MCF 10A (cell line): ENCODE measurements at regions not wholly inside any gene's neighbourhood (a gene's known extent, or its start where the extent isn't known, plus 50 kb on each side); places are given as distances from the start of the nearest gene placed in this dataset.

Experiments used
- BruUV-seq: library from RNA; stranded (reverse); fragments of 400-500 nt; replicated peaks from 2 replicates; lab custom pipeline; 2021; lab: Mats Ljungman, UMichigan
- CTCF ChIA-PET: fragments of 300-600 bp; sonication (Branson Sonifier 250); formaldehyde crosslinking; extraction: SDS; loops from one replicate; lab custom pipeline; 2021; ENCODE audit warnings: antibody characterized with exemption, inconsistent platforms; lab: Yijun Ruan, JAX
- POLR2A ChIA-PET: fragments of 300-600, 350-650 bp; sonication (Branson Sonifier 250); formaldehyde crosslinking; extraction: SDS; loops from one replicate; lab custom pipeline; 2020; ENCODE audit warnings: antibody characterized with exemption, inconsistent platforms; lab: Yijun Ruan, JAX
- DNase-seq: peaks from one replicate; pipeline ENCODE4 v3.0.0-alpha.2; 2018; ENCODE audit not compliant: unreplicated experiment
- H3K27ac Mint-ChIP-seq: one replicate; pipeline ENCODE4 v1.8.0; 2022; ENCODE audit warnings: mild to moderate bottlenecking, low read depth, mixed read lengths; ENCODE audit not compliant: unreplicated experiment
- H3K27me3 Mint-ChIP-seq: one replicate; pipeline ENCODE4 v1.8.0; 2022; ENCODE audit warnings: mixed read lengths; ENCODE audit not compliant: insufficient read depth, unreplicated experiment
- H3K36me3 Mint-ChIP-seq: one replicate; pipeline ENCODE4 v1.8.0; 2022; ENCODE audit warnings: mild to moderate bottlenecking, moderate library complexity, mixed read lengths; ENCODE audit not compliant: insufficient read depth, unreplicated experiment
- H3K4me1 Mint-ChIP-seq: one replicate; pipeline ENCODE4 v1.8.0; 2022; ENCODE audit warnings: mixed read lengths; ENCODE audit not compliant: insufficient read depth, unreplicated experiment
- H3K4me3 Mint-ChIP-seq: one replicate; pipeline ENCODE4 v1.8.0; 2022; ENCODE audit warnings: mild to moderate bottlenecking, moderate library complexity, mixed read lengths; ENCODE audit not compliant: unreplicated experiment
- H3K9me3 Mint-ChIP-seq: one replicate; pipeline ENCODE4 v1.8.0; 2022; ENCODE audit warnings: mixed read lengths; ENCODE audit not compliant: unreplicated experiment
- CTCF ChIP-seq: fragments of 200-600 bp; IDR thresholded peaks from one replicate; pipeline ENCODE4 v1.8.0; 2022; ENCODE audit warnings: antibody characterized with exemption, mild to moderate bottlenecking; ENCODE audit not compliant: unreplicated experiment
- intact Hi-C: fragments of 100-400 bp; cut with micrococcal nuclease; formaldehyde crosslinking; loops from 2 replicates; pipeline ENCODE4 v1.14.1; 2022

- Mint-ChIP-seq H3K4me1 (no peaks in the 10 kb centered on the region), H3K36me3 (no peaks in the 10 kb centered on the region), H3K27me3 (peaks cover 80% of the 10 kb centered on the region), H3K9me3 (no peaks in the 10 kb centered on the region), H3K4me3 (no peak overlapping the region), H3K27ac (no peak overlapping the region)
- ChIA-PET CTCF (no interaction called here), POLR2A (no interaction called here)
- TF ChIP-seq CTCF: no peak
- BruUV-seq: no TSS peak
- intact Hi-C loops: no loop called here
- no peak for DNase-seq
These were observed 196.8 kb upstream of the HDDC2 start for GRCh38 chr6:125498606-125499005.

GRCh38 chr6:125499535-125499934, 197.8 kb upstream of the HDDC2 start:
- Mint-ChIP-seq H3K36me3 (no peaks in the 10 kb centered on the region), H3K4me1 (no peaks in the 10 kb centered on the region), H3K27me3 (peaks cover 81% of the 10 kb centered on the region), H3K4me3 (no peak overlapping the region), H3K9me3 (no peaks in the 10 kb centered on the region), H3K27ac (no peak overlapping the region)
- no TSS peak for BruUV-seq
- ChIA-PET CTCF (no interaction called here), POLR2A (interaction anchor here (1.1 kb wide), 1 partner anchor 22 kb away, joined by 3 read pairs; no protein-coding TSS in a partner anchor)
- no peak for TF ChIP-seq CTCF
- intact Hi-C loops: no loop called here
- no peak for DNase-seq

GRCh38 chr6:125503181-125503580, 201.4 kb upstream of the HDDC2 start:
- ChIA-PET POLR2A (no interaction called here), CTCF (interaction anchor here (1.0 to 1.1 kb wide), 2 partner anchors 12 to 171 kb away, joined by 3 read pairs; no protein-coding TSS in a partner anchor)
- Mint-ChIP-seq H3K36me3 (no peaks in the 10 kb centered on the region), H3K4me1 (no peaks in the 10 kb centered on the region), H3K4me3 (no peak overlapping the region), H3K27me3 (peaks cover 91% of the 10 kb centered on the region), H3K27ac (no peak overlapping the region), H3K9me3 (no peaks in the 10 kb centered on the region)
- BruUV-seq: no TSS peak
- DNase-seq: no peak
- TF ChIP-seq CTCF: no peak
- intact Hi-C loops: no loop called here

GRCh38 chr6:125507987-125508655, 206.4 kb upstream of the HDDC2 start:
- intact Hi-C loops: no loop called here
- no peaks in the 10 kb centered on the region for H3K9me3 Mint-ChIP-seq
- no peaks in the 10 kb centered on the region for H3K4me1 Mint-ChIP-seq
- no peak overlapping the region for H3K4me3 Mint-ChIP-seq
- H3K27me3 Mint-ChIP-seq: peaks cover 90% of the 10 kb centered on the region
- H3K36me3 Mint-ChIP-seq: no peaks in the 10 kb centered on the region
- no peak overlapping the region for H3K27ac Mint-ChIP-seq
- POLR2A ChIA-PET: no interaction called here
- CTCF ChIA-PET: no interaction called here
- TF ChIP-seq CTCF: no peak
- peak; percentile 11 for DNase-seq
- no TSS peak for BruUV-seq
